HepG2 (cell line): ENCODE measurements at regions not wholly inside any gene's neighbourhood (a gene's known extent, or its start where the extent isn't known, plus 50 kb on each side); places are given as distances from the start of the nearest gene placed in this dataset.

Experiments
- ATAC-seq: fragments of 200-7000 bp; cut with Tn5 transposase; 3 replicates; pipeline ENCODE4 v1.9.1; 2020; ENCODE audit warnings: mild to moderate bottlenecking, moderate library complexity
- BruUV-seq: library from RNA; stranded (reverse); fragments of 400-500 nt; replicated peaks from 2 replicates; lab custom pipeline; 2021; lab: Mats Ljungman, UMichigan
- CTCF ChIA-PET: fragments of 300-600 bp; formaldehyde crosslinking; extraction: SDS; loops from one replicate; lab custom pipeline; 2021; ENCODE audit warnings: low total read pairs, inconsistent platforms, low intra/inter-chr PET ratio; lab: Yijun Ruan, JAX
- POLR2A ChIA-PET: fragments of 350-600 bp; sonication (Branson Sonifier 250); formaldehyde crosslinking; loops from one replicate; lab custom pipeline; 2020; ENCODE audit warnings: antibody characterized with exemption, inconsistent platforms; lab: Yijun Ruan, JAX
- DNase-seq: peaks from one replicate; pipeline ENCODE4 v3.0.0-alpha.2; 2015; ENCODE audit warnings: low spot score
- FAIRE-seq: peaks from 3 replicates; lab custom pipeline; 2011; peaks lifted over from hg19 to GRCh38; lab: Jason Lieb, UNC
- H2AFZ ChIP-seq: one replicate; pipeline ENCODE4 v1.6.1; 2011; ENCODE audit warnings: low read length, inconsistent platforms
- H3K27ac ChIP-seq: fragments of 300-600 bp; 3 replicates; pipeline ENCODE4 v1.8.0; 2011; ENCODE audit warnings: mixed run types, mild to moderate bottlenecking, mixed read lengths, low read length, inconsistent platforms; ENCODE audit not compliant: insufficient read depth; ENCODE audit errors: extremely low read length
- H3K27me3 ChIP-seq, 2 experiments: fragments of 200-600 bp in 1 of 2; 2 replicates in 1 of 2; 3 replicates in 1 of 2; pipeline versions ENCODE4 v1.6.0 to v1.8.0; 2011; ENCODE audit warnings: low read length in 2 of 2, mild to moderate bottlenecking in 2 of 2, moderate library complexity in 2 of 2, inconsistent platforms in 1 of 2; ENCODE audit not compliant: insufficient read depth in 2 of 2, control insufficient read depth in 1 of 2
- H3K36me3 ChIP-seq, 2 experiments: fragments of 200-600 bp in 1 of 2; replicated peaks in 1 of 2; 2 replicates in 1 of 2; 3 replicates in 1 of 2; pipeline versions ENCODE4 v1.5.1 to v1.8.0; 2011; ENCODE audit warnings: low read length in 2 of 2, inconsistent platforms in 1 of 2; ENCODE audit not compliant: insufficient read depth in 2 of 2, control insufficient read depth in 1 of 2
- H3K4me1 ChIP-seq: 2 replicates; pipeline ENCODE4 v1.5.1; 2012; ENCODE audit warnings: low read length, inconsistent platforms; ENCODE audit not compliant: insufficient read depth
- H3K4me2 ChIP-seq: 2 replicates; pipeline ENCODE4 v1.6.0; 2011; ENCODE audit warnings: low read depth, low read length, inconsistent platforms
- H3K4me3 ChIP-seq, 3 experiments: fragments of 200-600 bp in 1 of 3; sonication (generic), shearing (Covaris generic) in 1 of 3; replicated peaks in 1 of 3; 2 replicates each; pipeline ENCODE4 v1.5.1; 2011 to 2016; ENCODE audit warnings: low read length in 3 of 3, inconsistent platforms in 2 of 3, low read depth in 2 of 3, mild to moderate bottlenecking in 2 of 3, control low read depth in 1 of 3, mixed read lengths in 1 of 3; ENCODE audit not compliant: insufficient read depth in 1 of 3
- H3K79me2 ChIP-seq: one replicate; pipeline ENCODE4 v1.6.1; 2011; ENCODE audit warnings: low read length, inconsistent platforms; ENCODE audit not compliant: insufficient read depth
- H3K9ac ChIP-seq: 2 replicates; pipeline ENCODE4 v1.6.0; 2011; ENCODE audit warnings: mild to moderate bottlenecking, low read depth, low read length, inconsistent platforms; ENCODE audit not compliant: insufficient read depth
- H3K9me3 ChIP-seq: 2 replicates; pipeline ENCODE4 v1.5.1; 2012; ENCODE audit warnings: mild to moderate bottlenecking, low read length
- H4K20me1 ChIP-seq: 2 replicates; pipeline ENCODE4 v1.6.0; 2011; ENCODE audit warnings: inconsistent platforms, mild to moderate bottlenecking, low read length, moderate library complexity; ENCODE audit not compliant: insufficient read depth
- MAFF ChIP-seq: IDR thresholded peaks from 2 replicates; pipeline ENCODE4 v1.6.1; 2011; ENCODE audit warnings: low read depth, low read length, improper control_type of control experiment
- MAFK ChIP-seq, 2 experiments: IDR thresholded peaks in 1 of 2; conservative IDR thresholded peaks in 1 of 2; 2 replicates each; pipeline ENCODE4 v1.6.1; 2011; ENCODE audit warnings: improper control_type of control experiment in 2 of 2, low read length in 2 of 2
- MBD4 ChIP-seq: IDR thresholded peaks from 2 replicates; pipeline ENCODE4 v1.6.1; 2012; ENCODE audit warnings: low read length, inconsistent platforms, borderline replicate concordance
- MYC ChIP-seq: sonication (generic); formaldehyde crosslinking; IDR thresholded peaks from 2 replicates; pipeline ENCODE4 v1.9.0; 2021; ENCODE audit warnings: missing genetic modification reagents, borderline replicate concordance
- PLRG1 ChIP-seq: fragments of 450-650 bp; conservative IDR thresholded peaks from 2 replicates; pipeline ENCODE4 v1.6.1; 2016
- RBM39 ChIP-seq: fragments of 200-400 bp; formaldehyde crosslinking; IDR thresholded peaks from one replicate; pipeline ENCODE4 v1.6.1; 2018; ENCODE audit warnings: antibody characterized with exemption, mild to moderate bottlenecking, low read depth, low read length; ENCODE audit not compliant: poor library complexity, severe bottlenecking
- TOPORS ChIP-seq: sonication (generic); formaldehyde crosslinking; IDR thresholded peaks from 2 replicates; pipeline ENCODE4 v1.8.0; 2023; ENCODE audit warnings: mild to moderate bottlenecking, missing genetic modification reagents
- ZBTB38 ChIP-seq: sonication (generic); formaldehyde crosslinking; IDR thresholded peaks from 2 replicates; pipeline ENCODE4 v1.5.1; 2020; ENCODE audit warnings: mild to moderate bottlenecking, missing genetic modification reagents
- ZNF10 ChIP-seq: sonication (generic); formaldehyde crosslinking; IDR thresholded peaks from 2 replicates; pipeline ENCODE4 v1.4.0; 2020; ENCODE audit warnings: mild to moderate bottlenecking, low read depth, missing genetic modification reagents, borderline replicate concordance
- ZNF382 ChIP-seq: sonication (generic); formaldehyde crosslinking; IDR thresholded peaks from 2 replicates; pipeline ENCODE4 v1.5.0; 2020; ENCODE audit warnings: missing genetic modification reagents, mild to moderate bottlenecking, borderline replicate concordance
- ZNF629 ChIP-seq: sonication (generic); formaldehyde crosslinking; conservative IDR thresholded peaks from 2 replicates; pipeline ENCODE4 v1.5.0; 2020; ENCODE audit warnings: missing genetic modification reagents
- WGBS: methylation state at CpG from one replicate; pipeline ENCODE4 v1.1.6; 2017; ENCODE audit warnings: low lambda C conversion rate; 5-methylcytosine and 5-hydroxymethylcytosine counted together
- in situ Hi-C: cut with HindIII; loops from 2 replicates; pipeline ENCODE4 v1.10.0; 2017; ENCODE audit warnings: low pct_unique_long_range_greater_than_20kb; ENCODE audit not compliant: extremely low pct_ligation_motif_present
- intact Hi-C: fragments of 100-400 bp; cut with micrococcal nuclease; formaldehyde crosslinking; loops from one replicate; pipeline ENCODE4 v1.10.0; 2022; ENCODE audit not compliant: unreplicated experiment
- TF ChIP-seq, protein P1 (sequence below): sonication (generic); formaldehyde crosslinking; IDR thresholded peaks from 2 replicates; pipeline ENCODE4 v1.4.0; 2020; ENCODE audit warnings: missing genetic modification reagents
- TF ChIP-seq, protein P2 (sequence below): sonication (generic); formaldehyde crosslinking; IDR thresholded peaks from 2 replicates; pipeline ENCODE4 v1.4.0; 2020; ENCODE audit warnings: mild to moderate bottlenecking, low read depth, missing genetic modification reagents

GRCh38 chr22:27397036-27397953, 404.3 kb downstream of the MN1 start:
- no peaks in the 10 kb centered on the region for H4K20me1 ChIP-seq
- H3K4me2 ChIP-seq: no peak overlapping the region
- no peak overlapping the region for H3K27ac ChIP-seq
- H3K27me3 ChIP-seq: peaks cover 0 to 2% of the 10 kb centered on the region in 2 experiments; a peak in 2 of 5 replicates
- ATAC-seq: no peak
- in situ Hi-C loops (no loop called here), intact Hi-C loops (no loop called here)
- H3K9me3 ChIP-seq: no peaks in the 10 kb centered on the region
- FAIRE-seq: no peak
- no peaks in the 10 kb centered on the region for H3K4me1 ChIP-seq
- CTCF ChIA-PET: no interaction called here
- POLR2A ChIA-PET: no interaction called here
- H3K9ac ChIP-seq: no peak overlapping the region
- no peak for DNase-seq
- no peak overlapping the region for H2AFZ ChIP-seq
- H3K79me2 ChIP-seq: no peaks in the 10 kb centered on the region
- no peak overlapping the region for H3K4me3 ChIP-seq
- H3K36me3 ChIP-seq: no peaks in the 10 kb centered on the region
- peak; percentile 61 to 81; a peak in 3 of 4 replicates for TF ChIP-seq MAFK (conservative IDR thresholded peaks at IDR 0.05 in 1 of 2, IDR thresholded peaks at IDR 0.05 in 1 of 2; ENCODE audit: low read length in 2 of 2)
- TF ChIP-seq ZNF629 (CRISPR knock-in tag): peak; percentile 55
- TF ChIP-seq MAFF: peak; percentile 70
- TF ChIP-seq ZBTB38 (CRISPR knock-in tag): no peak
- TF ChIP-seq, all 625 proteins: peak for 3
- 46% methylated on average over 6 of the region's 6 CpGs for WGBS
- no TSS peak for BruUV-seq

GRCh38 chr22:27397954-27398342, 403.6 kb downstream of the MN1 start:
- Histone ChIP-seq H4K20me1 (no peaks in the 10 kb centered on the region), H3K27me3 (peaks cover 0 to 2% of the 10 kb centered on the region in 2 experiments; a peak in 2 of 5 replicates), H3K79me2 (no peaks in the 10 kb centered on the region), H3K4me1 (no peaks in the 10 kb centered on the region), H3K36me3 (no peaks in the 10 kb centered on the region), H3K9ac (no peak overlapping the region), H3K9me3 (no peaks in the 10 kb centered on the region), H3K4me3 (no peak overlapping the region), H3K4me2 (no peak overlapping the region), H3K27ac (no peak overlapping the region), H2AFZ (no peak overlapping the region)
- WGBS: 14% methylated on average over 13 of the region's 13 CpGs
- ATAC-seq (no peak), FAIRE-seq (no peak), DNase-seq (no peak)
- no TSS peak for BruUV-seq
- in situ Hi-C loops: no loop called here
- ChIA-PET POLR2A (no interaction called here), CTCF (no interaction called here)
- intact Hi-C loops: no loop called here
- no peak for TF ChIP-seq RBM39
- TF ChIP-seq MYC: no peak
- no peak for TF ChIP-seq PLRG1
- TF ChIP-seq TOPORS (CRISPR knock-in tag): no peak
- TF ChIP-seq, protein P1, sequence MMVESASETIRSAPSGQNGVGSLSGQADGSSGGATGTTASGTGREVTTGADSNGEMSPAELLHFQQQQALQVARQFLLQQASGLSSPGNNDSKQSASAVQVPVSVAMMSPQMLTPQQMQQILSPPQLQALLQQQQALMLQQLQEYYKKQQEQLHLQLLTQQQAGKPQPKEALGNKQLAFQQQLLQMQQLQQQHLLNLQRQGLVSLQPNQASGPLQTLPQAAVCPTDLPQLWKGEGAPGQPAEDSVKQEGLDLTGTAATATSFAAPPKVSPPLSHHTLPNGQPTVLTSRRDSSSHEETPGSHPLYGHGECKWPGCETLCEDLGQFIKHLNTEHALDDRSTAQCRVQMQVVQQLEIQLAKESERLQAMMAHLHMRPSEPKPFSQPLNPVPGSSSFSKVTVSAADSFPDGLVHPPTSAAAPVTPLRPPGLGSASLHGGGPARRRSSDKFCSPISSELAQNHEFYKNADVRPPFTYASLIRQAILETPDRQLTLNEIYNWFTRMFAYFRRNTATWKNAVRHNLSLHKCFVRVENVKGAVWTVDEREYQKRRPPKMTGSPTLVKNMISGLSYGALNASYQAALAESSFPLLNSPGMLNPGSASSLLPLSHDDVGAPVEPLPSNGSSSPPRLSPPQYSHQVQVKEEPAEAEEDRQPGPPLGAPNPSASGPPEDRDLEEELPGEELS: no peak
- TF ChIP-seq ZNF382 (CRISPR knock-in tag): no peak
- TF ChIP-seq ZNF10 (CRISPR knock-in tag): no peak
- no peak for TF ChIP-seq MBD4
- TF ChIP-seq, protein P2, sequence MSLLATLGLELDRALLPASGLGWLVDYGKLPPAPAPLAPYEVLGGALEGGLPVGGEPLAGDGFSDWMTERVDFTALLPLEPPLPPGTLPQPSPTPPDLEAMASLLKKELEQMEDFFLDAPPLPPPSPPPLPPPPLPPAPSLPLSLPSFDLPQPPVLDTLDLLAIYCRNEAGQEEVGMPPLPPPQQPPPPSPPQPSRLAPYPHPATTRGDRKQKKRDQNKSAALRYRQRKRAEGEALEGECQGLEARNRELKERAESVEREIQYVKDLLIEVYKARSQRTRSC: no peak
